Stomach (tissue), 4 donors: ENCODE measurements at regions not wholly inside any gene's neighbourhood (a gene's known extent, or its start where the extent isn't known, plus 50 kb on each side); places are given as distances from the start of the nearest gene placed in this dataset.

Source experiments
- CTCF ChIP-seq, 7 experiments: fragments of 450-650 bp in 4 of 7; fragments of 200-600 bp in 3 of 7; sonication (generic) in 3 of 7; IDR thresholded peaks; one replicate each; pipeline ENCODE4 v1.5.1; 2016 to 2019; ENCODE audit warnings: antibody characterized with exemption in 7 of 7, control low read depth in 2 of 7, mild to moderate bottlenecking in 1 of 7
- POLR2AphosphoS5 ChIP-seq, 3 donors: sonication (generic); formaldehyde crosslinking; IDR thresholded peaks; one replicate each; pipeline ENCODE4 v1.6.1; 2016; ENCODE audit warnings: antibody characterized with exemption in 3 of 3

GRCh38 chr3:187855131-187855530 is 109.9 kb upstream of the BCL6 start:
- no peak for TF ChIP-seq POLR2AphosphoS5 (IDR thresholded peaks at IDR 0.05)
- no peak for TF ChIP-seq CTCF (IDR thresholded peaks at IDR 0.05)
